GM19438 (cell line): ENCODE measurements at regions not wholly inside any gene's neighbourhood (a gene's known extent, or its start where the extent isn't known, plus 50 kb on each side); places are given as distances from the start of the nearest gene placed in this dataset.
"Not testable (repeated sequence)": the region's sequence is repeated elsewhere in the genome, so short reads cannot be mapped to it uniquely, and the experiment has no call there.

Source experiments
- ATAC-seq: cut with Tn5 transposase; IDR thresholded peaks from one replicate; pipeline ENCODE4 v1.9.1; 2021; ENCODE audit warnings: low read depth; ENCODE audit not compliant: unreplicated experiment

DNA sequence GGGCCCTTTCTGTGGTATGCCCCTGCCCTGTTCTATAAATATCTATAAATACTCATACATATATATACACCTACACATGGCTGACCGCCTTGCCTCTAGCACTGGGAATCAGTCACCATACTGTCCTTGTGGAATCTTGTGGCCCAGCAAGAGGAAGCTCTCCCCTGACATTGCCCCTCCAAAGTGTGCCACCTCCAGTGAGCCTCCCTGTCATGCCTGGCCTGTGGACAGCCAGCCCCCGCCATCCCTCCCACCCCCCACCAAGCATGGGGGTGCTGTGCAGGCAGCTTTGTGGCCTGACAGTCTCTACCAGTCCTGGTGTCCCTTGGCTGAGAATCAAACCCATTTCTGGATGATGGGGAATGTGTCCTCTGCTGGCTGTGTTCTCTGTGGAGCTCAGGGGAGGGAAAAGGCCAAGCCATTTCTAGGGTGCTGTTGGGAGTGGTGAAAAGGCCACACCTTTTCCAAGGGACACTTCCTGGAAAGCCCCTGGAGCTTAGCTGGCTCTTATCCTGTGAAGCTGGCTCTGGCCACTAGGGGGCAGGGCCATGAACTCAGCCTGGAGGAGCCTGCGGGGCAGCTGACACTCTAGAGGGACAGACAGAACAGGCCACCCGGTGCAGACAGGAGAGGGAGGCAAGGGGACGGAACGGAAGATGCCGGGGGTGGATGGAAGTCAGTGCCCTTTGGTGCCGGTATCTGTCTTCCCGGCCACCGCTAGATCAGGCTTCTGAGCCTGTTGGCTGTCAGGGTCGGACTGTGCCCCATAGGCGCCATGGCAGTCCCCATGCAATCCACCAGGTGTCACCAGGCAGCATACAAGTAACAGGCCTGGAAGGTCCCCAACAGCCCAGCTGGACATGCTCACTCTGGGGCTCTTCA is 167.2 kb downstream of the TBC1D2B start:
- ATAC-seq = not testable (repeated sequence)

DNA sequence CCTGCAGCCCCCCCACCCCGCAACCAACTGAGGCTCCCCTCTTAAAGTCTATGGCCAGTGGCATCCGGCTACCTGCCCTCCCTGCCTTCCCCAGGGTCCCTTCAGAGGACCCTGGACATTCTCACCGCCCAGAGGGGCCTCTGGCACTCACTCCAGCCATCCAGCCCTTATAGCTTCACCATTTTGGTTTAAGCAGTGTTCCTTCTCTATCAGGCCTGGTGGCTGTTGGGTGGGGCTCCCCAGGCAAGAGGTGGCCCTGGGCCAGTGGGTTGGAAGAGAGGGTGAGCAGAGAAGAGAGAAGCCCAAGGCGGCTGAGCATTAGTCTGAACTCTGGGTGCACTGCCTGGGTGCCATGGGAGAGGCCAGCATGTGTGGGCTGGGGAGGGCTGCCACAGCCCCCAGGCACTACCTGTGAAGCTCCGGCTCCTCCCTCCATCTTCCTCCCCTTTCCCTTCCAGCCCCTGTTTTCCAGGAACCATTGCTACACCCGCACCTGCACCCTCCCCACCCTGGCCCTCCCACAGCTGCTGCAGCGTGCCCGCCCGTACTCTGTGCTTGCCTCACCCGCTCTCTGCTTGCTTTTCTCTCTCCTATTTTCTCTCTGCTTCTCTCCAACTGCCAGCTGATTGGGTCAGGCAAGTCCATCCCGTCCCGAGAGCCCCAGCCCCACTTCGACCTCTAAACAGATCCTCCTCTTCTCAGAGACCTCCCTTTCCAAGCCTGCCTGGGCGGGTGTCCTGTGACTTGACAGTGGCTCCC is 168.2 kb downstream of the TBC1D2B start:
- no peak for ATAC-seq

DNA sequence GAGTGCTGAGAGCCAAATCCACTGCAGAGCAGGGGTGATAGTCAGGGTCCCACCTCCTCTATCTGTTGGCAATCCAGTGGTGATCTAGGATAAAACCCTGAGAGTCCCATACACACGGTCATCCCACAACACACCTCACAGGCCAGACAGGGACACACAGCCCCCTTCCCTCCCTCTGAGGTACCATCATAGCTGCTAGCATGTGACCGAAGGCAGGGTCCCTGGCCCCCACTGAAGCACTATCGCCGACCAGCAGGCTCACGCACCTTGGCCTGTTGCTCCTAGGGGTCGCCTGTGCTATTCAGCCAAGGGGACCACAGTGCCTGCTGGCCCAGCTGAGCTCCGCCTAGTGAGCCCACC is 168.8 kb downstream of the TBC1D2B start:
- not testable (repeated sequence) for ATAC-seq

DNA sequence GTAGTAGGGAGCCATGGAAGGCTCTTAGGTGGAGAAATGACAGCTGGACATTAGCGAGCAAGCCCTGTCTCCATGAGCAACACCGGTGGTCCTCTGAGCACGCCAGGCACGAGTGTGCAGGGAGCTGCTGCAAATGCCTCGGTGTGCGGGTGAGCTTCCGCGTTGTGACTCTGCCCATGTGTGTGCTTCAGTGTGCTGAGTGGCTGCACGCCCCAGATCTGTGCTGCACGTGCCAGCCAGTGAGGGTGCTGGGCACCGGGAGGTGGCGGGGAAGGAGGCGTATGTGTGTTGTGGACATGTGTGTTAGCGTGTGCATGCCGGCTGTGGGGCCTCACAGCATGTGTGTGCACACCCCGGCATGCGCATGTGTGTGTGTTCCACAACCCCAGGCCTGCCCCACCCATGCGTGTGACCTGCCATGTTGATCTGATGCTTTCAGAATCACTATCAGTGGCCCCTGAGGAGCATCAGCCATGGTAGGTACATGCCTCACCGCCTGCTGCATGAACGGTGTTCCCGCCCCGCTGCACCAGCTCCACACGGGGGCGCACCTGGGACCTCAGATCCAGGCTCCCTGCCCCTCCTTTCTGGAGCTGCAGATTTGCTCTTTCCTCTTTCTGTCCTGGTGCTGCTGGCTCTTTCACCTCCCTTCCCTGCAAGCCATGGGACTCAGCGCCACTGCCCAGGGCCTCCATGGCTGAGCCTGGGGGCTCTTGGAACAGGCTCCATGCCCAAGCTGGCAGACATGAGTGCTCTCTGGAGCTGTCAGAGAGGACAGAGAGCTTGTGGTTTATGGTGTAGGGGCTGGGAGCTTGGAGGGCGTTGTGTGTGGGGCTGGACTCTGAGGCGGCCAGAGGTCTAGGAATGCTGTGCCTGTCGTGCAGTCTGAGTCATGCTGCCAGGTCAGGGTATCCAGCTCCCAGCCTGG is 169.4 kb downstream of the TBC1D2B start:
- ATAC-seq = no peak

DNA sequence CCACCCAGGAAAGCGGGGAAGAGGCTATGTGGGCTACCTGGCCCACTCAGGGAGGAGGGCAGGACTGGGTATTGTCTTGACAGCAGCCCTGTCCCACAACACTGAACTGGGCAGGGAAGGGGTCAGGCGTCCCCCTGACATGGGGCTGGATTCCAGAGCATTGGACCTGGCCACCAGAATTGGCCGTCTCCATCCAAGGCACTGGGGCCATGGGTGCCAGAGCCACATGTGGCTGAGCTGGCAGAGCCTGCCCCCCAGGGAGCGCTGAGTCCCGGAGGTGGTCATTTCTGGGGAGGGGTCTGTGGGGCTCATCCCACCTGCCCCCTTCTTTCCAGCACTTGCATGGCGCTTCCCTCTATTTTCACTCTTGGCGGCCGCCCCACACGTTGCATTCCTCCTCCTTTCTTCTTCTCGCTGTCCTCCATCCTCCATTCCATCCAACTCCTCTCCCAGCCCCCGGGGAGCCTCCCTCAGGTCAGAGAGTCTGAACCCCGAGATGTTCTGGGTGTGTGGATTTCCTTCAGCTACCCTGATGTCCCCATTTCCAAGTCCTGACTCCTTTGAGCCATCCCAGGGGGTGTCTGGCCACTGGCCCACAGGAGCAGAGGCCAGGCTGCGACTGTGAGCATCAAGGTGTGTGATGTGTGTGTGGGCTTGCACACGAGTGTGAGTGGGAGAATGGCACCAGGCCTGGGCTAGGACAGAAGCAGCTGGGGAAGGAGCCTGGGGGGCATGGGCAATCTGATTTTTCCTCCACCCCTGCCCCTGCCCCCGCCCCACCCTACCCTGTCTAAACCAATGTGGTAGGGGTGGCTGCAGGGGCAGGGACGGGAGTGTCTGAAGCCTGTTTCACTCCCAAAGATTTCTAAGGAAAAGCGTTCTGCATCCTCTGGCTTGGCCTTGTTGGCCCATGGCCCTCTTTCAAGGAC is 171.2 kb downstream of the TBC1D2B start:
- not testable (repeated sequence) for ATAC-seq

DNA sequence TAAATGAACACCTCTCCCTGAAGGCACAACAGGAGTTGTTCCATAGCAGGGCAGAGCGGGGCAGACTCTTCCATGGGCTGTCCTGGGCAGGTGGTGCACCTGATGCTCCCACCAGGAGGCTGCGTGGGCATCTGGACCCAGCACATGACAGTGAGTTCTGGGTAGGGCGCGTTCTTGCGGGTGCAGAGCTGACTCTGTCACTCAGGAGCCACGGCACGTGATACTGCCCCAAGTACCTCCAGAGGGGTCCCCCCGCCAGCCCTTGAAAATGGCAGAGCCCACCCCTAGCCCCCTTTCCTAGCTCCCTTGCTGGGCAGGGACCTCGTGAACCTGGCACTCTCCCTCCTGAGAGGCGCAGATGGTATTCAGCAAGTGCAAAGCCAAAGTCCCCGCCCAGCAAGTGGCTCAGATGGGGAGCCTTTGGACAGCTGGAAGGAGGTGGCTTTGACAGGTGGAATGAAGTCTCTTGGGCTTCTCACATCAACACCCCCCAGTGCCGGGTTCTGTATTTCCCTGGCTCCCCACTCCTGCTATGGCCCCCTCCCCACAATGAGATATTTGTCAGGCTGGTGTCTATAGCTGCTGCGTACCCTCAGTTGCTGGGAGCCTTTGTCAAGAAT is 172.1 kb downstream of the TBC1D2B start:
- no peak for ATAC-seq

DNA sequence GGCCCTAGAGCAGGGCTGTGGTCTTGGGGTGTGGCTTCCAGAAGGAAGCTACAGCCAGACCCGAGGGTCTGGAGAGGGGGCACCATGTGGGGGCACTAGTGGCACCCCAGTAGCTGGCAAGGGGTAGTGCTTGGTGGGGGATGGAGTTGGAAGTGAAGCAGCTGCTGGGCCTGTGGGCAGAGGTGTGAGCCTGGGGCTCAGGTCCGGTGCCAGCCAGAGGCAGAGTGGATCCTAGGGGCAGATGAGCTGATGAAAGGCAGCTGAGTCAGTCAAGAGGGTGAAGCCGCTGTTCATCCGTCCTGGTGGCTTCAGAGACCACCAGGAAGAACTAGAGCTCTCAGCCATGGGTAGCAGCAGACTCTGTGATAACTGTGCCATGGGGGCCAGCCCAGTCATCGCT is 172.6 kb downstream of the TBC1D2B start:
- ATAC-seq = no peak

DNA sequence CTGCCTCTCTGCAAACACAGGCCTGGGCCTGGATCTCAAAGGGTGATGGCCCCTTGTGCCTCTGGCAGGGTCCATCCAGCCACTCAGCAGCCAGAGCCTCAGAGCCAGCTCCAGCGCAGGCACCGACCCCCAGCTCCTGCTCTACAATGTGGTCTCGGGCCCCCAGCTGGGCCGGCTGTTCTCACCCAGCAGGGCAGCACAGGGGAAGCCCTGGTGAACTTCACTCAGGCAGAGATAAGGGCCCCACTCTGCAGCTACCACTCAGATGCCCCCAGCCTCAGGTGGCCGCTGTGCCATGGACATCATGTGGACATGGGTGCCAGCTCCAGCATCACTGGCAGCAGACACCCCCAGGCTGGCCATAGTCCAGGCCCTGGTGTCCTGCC is 173.1 kb downstream of the TBC1D2B start:
- no peak for ATAC-seq

DNA sequence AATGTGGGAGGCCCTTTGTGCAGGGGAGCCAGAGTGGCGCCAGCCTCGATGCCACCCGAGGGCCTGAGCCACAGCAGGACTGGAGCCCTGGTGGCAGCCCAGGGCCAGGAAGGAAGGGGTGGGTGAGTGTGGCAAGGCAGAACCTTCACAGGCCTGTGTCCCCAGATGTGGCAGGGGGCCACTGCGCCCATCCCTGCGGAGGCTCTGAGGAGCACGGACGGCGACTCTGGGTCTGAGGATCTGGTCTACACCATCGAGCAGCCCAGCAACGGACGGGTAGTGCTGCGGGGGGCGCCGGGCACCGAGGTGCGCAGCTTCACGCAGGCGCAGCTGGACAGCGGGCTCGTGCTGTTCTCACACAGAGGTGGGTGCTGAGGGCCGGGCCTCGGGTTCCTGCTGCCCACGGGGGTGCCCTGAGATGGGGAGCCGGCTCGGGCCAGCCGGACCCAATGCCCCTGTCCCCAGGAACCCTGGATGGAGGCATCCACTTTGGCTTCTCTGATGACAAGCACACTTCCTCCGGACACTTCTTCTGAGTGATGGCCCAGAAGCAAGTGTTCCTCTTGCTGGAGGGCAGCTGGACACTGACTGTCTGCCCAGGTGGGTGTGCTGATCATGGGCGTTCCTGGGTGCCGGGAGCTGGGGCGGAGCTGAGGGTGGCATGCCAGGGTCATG is 173.6 kb downstream of the TBC1D2B start:
- ATAC-seq = not testable (repeated sequence)

DNA sequence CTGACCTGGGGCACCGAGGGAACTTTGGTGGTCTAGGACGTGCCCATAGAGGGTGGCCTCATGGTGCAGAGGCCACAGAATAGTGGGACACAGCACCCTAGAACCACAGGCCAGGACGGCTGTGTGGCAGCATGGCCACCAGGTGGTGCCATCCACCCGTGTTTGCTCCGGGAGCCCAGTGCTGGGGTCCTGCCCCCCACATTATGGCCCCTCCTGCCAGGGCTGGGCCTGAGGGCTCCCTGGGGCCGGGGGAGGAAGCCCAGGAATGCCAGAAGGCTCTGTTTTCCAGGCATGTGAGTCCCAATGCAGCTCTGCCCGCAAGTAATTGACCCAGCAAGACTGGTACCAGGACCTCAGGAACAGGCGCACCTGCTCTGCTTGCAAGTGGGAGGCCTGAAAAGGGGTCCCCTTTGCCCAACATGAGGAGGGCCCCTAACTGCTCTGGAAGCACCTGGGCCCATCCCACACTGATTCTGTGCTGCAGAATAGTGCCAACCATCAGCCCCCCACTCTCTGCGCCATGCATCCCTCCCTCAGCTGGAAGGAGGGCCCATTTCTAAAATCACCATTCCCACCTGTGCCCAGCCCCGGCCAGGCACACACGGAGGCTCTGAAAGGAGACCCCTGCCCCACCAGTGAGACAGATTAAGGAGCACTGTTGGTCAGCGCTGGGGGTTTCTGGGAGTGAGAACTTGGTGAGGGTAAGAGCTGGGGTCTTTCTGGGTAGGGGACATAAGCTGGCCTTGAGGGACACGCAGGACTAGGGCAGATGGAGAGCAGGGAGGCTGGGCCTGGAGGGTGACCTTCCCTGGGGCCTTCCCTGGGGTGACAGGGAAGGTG is 174.4 kb downstream of the TBC1D2B start:
- not testable (repeated sequence) for ATAC-seq

DNA sequence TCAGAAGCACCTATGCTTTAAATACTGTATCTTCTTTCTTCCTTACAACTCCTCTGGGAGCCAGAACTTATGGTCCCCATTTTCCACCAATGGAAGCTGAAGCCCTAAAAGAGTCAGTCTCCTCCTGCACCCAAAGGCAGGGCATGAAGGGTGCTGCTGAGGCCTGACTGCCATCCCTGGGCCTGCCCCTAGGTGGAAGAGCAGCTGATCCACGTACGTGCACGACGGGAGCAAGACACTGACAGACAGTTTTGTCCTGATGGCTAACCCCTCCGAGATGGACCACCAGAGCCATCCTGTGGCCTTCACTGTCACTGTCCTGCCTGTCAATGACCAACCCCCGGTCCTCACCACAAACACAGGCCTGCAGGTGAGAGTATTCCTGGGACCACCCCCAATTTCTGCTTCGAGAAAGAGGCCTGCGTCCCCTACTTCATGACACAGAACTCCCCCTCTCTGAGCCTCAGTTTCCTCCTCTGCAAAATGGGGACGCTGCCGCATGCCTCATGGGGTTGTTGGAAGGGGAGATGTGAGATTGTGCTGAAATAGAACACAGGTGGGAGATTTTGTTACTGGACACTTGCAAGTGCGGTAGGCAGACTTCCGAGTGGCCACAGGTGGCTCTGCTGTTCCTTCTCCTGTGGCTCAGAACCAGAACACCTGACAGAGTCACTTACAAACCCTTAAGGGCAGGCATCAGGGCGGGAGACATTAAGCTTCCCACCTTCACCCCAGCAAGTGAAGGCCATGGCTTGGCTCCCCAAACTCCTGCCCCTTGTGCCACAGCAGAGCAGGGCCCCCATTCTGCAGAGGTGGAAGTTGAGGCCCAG is 175.4 kb downstream of the TBC1D2B start:
- no peak for ATAC-seq

DNA sequence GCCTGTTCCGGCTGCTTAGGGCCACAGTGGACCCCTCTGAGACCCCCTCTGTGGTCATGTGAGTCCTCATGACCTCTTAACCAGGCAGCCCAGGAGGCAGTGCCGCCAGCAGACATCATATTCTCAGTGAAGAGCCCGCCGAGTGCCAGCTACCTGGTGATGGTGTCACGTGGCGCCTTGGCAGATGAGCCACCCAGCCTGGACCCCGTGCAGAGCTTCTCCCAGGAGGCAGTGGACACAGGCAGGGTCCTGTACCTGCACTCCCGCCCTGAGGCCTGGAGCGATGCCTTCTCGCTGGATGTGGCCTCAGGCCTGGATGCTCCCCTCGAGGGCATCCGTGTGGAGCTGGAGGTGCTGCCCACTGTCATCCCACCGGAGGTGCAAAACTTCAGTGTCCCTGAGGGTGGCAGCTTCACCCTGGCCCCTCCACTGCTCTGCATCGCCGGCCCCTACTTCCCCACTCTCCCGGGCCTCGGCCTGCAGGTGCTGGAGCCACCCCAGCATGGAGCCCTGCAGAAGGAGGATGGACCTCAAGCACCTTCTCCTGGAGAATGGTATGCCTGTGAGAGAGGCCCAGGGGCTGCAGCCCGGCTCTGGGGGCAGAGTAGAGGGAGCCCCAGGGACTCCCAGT is 176.1 kb downstream of the TBC1D2B start:
- ATAC-seq = no peak

DNA sequence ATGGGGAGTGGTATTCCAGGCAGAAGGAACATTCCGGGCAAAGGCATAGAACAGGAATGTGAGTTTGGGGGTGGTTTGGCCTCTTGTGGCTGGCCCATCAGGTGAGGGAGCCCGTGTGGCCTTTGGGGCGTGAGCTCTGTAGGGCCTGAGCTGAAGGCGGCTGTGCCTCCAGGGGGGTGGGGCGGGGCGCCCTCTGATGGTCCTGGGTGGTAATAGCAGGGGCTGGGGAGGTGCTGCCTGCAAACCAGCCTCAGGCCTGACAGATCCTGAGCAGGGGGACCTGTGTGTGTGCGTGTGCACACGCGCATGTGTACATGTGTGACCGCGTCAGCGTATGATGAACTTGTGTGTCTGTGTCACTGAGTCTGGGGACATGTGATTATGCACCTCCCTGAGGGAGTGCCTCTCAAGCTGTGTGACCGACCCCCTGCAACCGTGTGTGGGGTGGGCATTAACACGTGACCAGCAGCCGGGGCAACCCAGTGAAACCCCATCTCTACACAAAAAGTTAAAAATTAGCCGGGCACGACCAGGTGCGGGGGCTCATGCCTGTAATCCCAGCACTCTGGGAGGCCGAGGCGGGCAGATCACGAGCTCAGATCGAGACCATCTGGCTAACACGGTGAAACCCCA is 177.1 kb downstream of the TBC1D2B start:
- not testable (repeated sequence) for ATAC-seq

DNA sequence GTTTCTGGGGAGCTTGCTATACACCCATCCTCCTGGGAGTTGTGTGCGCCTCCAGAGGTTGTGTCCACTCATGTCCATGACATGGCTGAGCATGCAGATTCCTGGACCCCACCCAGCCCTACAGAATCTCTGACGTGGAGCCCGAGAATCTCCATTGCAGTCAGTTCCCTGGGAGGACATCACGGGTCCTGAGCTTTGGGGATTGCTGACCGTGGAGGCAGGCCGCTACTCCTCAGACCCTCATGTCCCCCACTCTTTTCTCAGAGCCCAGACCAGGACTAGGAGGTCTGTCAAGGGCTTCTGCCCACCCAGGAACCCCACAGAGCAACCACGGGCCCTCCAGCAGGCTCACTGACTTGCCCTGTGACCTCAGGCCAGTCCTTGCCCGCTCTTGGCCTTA is 177.7 kb downstream of the TBC1D2B start:
- not testable (repeated sequence) for ATAC-seq

DNA sequence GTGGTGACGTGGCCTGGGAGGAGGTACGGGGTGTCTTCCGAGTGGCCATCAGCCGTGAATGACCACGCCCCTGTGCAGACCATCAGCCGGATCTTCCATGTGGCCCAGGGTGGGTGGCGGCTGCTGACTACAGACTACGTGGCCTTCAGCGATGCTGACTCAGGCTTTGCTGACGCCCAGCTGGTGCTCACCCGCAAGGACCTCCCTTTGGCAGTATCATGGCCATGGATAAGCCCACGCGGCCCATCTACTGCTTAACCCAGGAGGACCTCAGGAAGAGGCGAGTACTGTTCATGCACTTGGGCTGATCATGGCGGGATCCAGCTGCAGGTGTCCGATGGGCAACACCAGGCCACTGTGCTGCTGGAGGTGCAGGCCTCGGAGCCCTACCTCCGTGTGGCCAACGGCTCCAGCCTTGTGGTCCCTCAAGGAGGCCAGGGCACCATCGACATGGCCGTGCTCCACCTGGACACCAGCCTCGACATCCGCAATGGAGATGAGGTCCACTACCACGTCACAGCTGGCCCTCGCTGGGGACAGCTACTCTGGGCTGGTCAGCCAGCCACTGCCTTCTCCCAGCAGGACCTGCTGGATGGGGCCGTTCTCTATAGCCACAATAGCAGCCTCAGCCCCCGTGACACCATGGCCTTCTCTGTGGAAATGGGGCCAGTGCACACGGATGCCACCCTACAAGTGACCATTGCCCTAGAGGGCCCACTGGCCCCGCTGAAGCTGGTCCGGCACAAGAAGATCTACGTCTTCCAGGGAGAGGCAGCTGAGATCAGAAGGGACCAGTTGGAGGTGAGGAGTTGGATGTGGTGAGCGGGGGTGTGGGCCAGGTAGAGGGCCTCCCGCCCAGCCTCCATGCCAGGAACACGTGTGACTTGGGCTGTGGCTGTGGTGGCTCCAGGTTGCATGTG is 178.4 kb downstream of the TBC1D2B start:
- ATAC-seq = no peak
